Keratinocyte (primary cell): ENCODE measurements at regions not wholly inside any gene's neighbourhood (a gene's known extent, or its start where the extent isn't known, plus 50 kb on each side); places are given as distances from the start of the nearest gene placed in this dataset.

Experiments
- EZH2 ChIP-seq: IDR thresholded peaks from one replicate; pipeline ENCODE4 v1.6.1; 2012; ENCODE audit warnings: inconsistent platforms, mild to moderate bottlenecking, low read length, moderate library complexity
- TF ChIP-seq, protein P1 (sequence below), 3 experiments: IDR thresholded peaks in 1 of 3; conservative IDR thresholded peaks in 1 of 3; optimal IDR thresholded peaks in 1 of 3; 2 replicates in 2 of 3; 3 replicates in 1 of 3; pipeline versions ENCODE3 to v1.5.1; 2011; ENCODE audit warnings: low read length in 3 of 3, mild to moderate bottlenecking in 3 of 3, moderate library complexity in 2 of 3, control low read depth in 1 of 3, inconsistent platforms in 1 of 3; ENCODE audit not compliant: insufficient read depth in 2 of 3; ENCODE audit errors: extremely low read depth in 1 of 3

GRCh38 chr14:101441710-101442109 is 119.6 kb upstream of the DIO3 start:
- TF ChIP-seq, protein P1, sequence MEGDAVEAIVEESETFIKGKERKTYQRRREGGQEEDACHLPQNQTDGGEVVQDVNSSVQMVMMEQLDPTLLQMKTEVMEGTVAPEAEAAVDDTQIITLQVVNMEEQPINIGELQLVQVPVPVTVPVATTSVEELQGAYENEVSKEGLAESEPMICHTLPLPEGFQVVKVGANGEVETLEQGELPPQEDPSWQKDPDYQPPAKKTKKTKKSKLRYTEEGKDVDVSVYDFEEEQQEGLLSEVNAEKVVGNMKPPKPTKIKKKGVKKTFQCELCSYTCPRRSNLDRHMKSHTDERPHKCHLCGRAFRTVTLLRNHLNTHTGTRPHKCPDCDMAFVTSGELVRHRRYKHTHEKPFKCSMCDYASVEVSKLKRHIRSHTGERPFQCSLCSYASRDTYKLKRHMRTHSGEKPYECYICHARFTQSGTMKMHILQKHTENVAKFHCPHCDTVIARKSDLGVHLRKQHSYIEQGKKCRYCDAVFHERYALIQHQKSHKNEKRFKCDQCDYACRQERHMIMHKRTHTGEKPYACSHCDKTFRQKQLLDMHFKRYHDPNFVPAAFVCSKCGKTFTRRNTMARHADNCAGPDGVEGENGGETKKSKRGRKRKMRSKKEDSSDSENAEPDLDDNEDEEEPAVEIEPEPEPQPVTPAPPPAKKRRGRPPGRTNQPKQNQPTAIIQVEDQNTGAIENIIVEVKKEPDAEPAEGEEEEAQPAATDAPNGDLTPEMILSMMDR (optimal IDR thresholded peaks at IDR 0.05 in 1 of 3, IDR thresholded peaks at IDR 0.05 in 1 of 3, conservative IDR thresholded peaks at IDR 0.05 in 1 of 3; ENCODE audit: extremely low read depth in 1 of 3, insufficient read depth in 2 of 3, low read length in 3 of 3): no peak
- TF ChIP-seq EZH2: no peak
